Upper lobe of left lung (tissue), 4 donors: ENCODE measurements at regions not wholly inside any gene's neighbourhood (a gene's known extent, or its start where the extent isn't known, plus 50 kb on each side); places are given as distances from the start of the nearest gene placed in this dataset.

Experiments used
- CTCF ChIP-seq, 6 experiments: fragments of 450-650 bp in 4 of 6; fragments of 200-600 bp in 2 of 6; sonication (generic) in 2 of 6; IDR thresholded peaks; one replicate each; pipeline ENCODE4 v1.5.1; 2016 to 2019; ENCODE audit warnings: antibody characterized with exemption in 6 of 6
- POLR2A ChIP-seq, 4 donors: fragments of 450-650 bp; IDR thresholded peaks; one replicate each; pipeline ENCODE4 v1.5.1; 2016 to 2017; ENCODE audit warnings: antibody characterized with exemption in 4 of 4, mild to moderate bottlenecking in 2 of 4
- POLR2AphosphoS5 ChIP-seq, 2 donors: sonication (generic); formaldehyde crosslinking; IDR thresholded peaks; one replicate each; pipeline ENCODE4 v1.5.1; 2017; ENCODE audit warnings: antibody characterized with exemption in 2 of 2

GRCh38 chr5:8868283-8868682, 677.6 kb downstream of the SEMA5A start:
- TF ChIP-seq CTCF (IDR thresholded peaks at IDR 0.05) (no peak), POLR2A (IDR thresholded peaks at IDR 0.05) (no peak), POLR2AphosphoS5 (IDR thresholded peaks at IDR 0.05) (no peak)
